ENCODE measurements at regions not wholly inside any gene's neighbourhood (a gene's known extent, or its start where the extent isn't known, plus 50 kb on each side); places are given as distances from the start of the nearest gene placed in this dataset.

GRCh38 chr16:59144841-59145240, 410.7 kb upstream of the GOT2 start:
- 54% methylated on average over 2 of the region's 2 CpGs for WGBS (ENCODE audit: low lambda C conversion rate)
- BruUV-seq (replicated peaks) = no TSS peak
- TF ChIP-seq IKZF4 (CRISPR knock-in tag; IDR thresholded peaks at IDR 0.05; ENCODE audit: borderline replicate concordance, low read depth, not compliant biosample characterization) (no peak), MAFG (CRISPR knock-in tag; IDR thresholded peaks at IDR 0.05) (no peak), ZNF850 (CRISPR knock-in tag; conservative IDR thresholded peaks at IDR 0.05) (no peak), MLLT10 (CRISPR knock-in tag; IDR thresholded peaks at IDR 0.05) (no peak), ATM (IDR thresholded peaks at IDR 0.05; ENCODE audit: borderline replicate concordance) (no peak), ZNF639 (CRISPR knock-in tag; conservative IDR thresholded peaks at IDR 0.05) (no peak), ZSCAN21 (CRISPR knock-in tag; IDR thresholded peaks at IDR 0.05; ENCODE audit: borderline replicate concordance) (no peak), ZNF878 (CRISPR knock-in tag; IDR thresholded peaks at IDR 0.05) (no peak), BCLAF1 (IDR thresholded peaks at IDR 0.05) (no peak), FOXC1 (CRISPR knock-in tag; IDR thresholded peaks at IDR 0.05; ENCODE audit: borderline replicate concordance) (no peak), REXO4 (CRISPR knock-in tag; IDR thresholded peaks at IDR 0.05; ENCODE audit: borderline replicate concordance) (no peak), ZNF7 (CRISPR knock-in tag; IDR thresholded peaks at IDR 0.05) (no peak), ZNF331 (CRISPR knock-in tag; IDR thresholded peaks at IDR 0.05) (no peak)
- intact Hi-C loops (cut with micrococcal nuclease; ENCODE audit: unreplicated experiment) = no loop called here
- Histone ChIP-seq H3K4me1 (ENCODE audit: insufficient read depth, low read length) (no peaks in the 10 kb centered on the region), H4K20me1 (ENCODE audit: insufficient read depth, low read length) (no peaks in the 10 kb centered on the region), H3K4me2 (ENCODE audit: low read depth, low read length) (no peak overlapping the region), H3K4me3 (replicated peaks in 1 of 3; ENCODE audit: insufficient read depth in 1 of 3, low read depth in 2 of 3, low read length in 3 of 3) (no peak overlapping the region), H2AFZ (ENCODE audit: low read length) (no peak overlapping the region), H3K27me3 (ENCODE audit: control insufficient read depth in 1 of 2, insufficient read depth in 2 of 2, low read length in 2 of 2) (no peaks in the 10 kb centered on the region), H3K27ac (ENCODE audit: extremely low read length, insufficient read depth, low read length) (no peak overlapping the region), H3K9ac (ENCODE audit: insufficient read depth, low read depth, low read length) (no peak overlapping the region), H3K36me3 (replicated peaks in 1 of 2; ENCODE audit: control insufficient read depth in 1 of 2, insufficient read depth in 2 of 2, low read length in 2 of 2) (no peaks in the 10 kb centered on the region), H3K9me3 (ENCODE audit: low read length) (no peaks in the 10 kb centered on the region), H3K79me2 (ENCODE audit: insufficient read depth, low read length) (no peaks in the 10 kb centered on the region)
- ATAC-seq (no peak), FAIRE-seq (no peak), DNase-seq (ENCODE audit: low spot score) (no peak)
- ChIA-PET POLR2A (no interaction called here), CTCF (ENCODE audit: low intra/inter-chr PET ratio, low total read pairs) (no interaction called here)
- in situ Hi-C loops (cut with HindIII; ENCODE audit: extremely low pct_ligation_motif_present, low pct_unique_long_range_greater_than_20kb) = no loop called here

All from HepG2 (cell line).